ENCODE measurements at regions not wholly inside any gene's neighbourhood (a gene's known extent, or its start where the extent isn't known, plus 50 kb on each side); places are given as distances from the start of the nearest gene placed in this dataset.
"Not testable (repeated sequence)": the region's sequence is repeated elsewhere in the genome, so short reads cannot be mapped to it uniquely, and the experiment has no call there.

GRCh38 chr13:65125236-65125635, 2104.9 kb downstream of the PCDH9 start:
- Histone ChIP-seq H3K36me3 (replicated peaks in 1 of 2) (no peaks in the 10 kb centered on the region), H3K27ac (no peak overlapping the region), H3K4me3 (no peak overlapping the region), H3K27me3 (no peaks in the 10 kb centered on the region), H3K9me3 (replicated peaks in 1 of 3) (no peaks in the 10 kb centered on the region), H3K4me1 (replicated peaks in 1 of 2) (no peaks in the 10 kb centered on the region)
- 24 to 38% (median 33%) methylated on average over 1 of the region's 1 CpG for WGBS, 4 donors
- intact Hi-C loops (cut with DNase I) = no loop called here
- TF ChIP-seq CTCF (IDR thresholded peaks at IDR 0.05) (no peak), POLR2A (IDR thresholded peaks at IDR 0.05) (no peak)
- DNase-seq = no peak

GRCh38 chr13:65112531-65112941, 2117.6 kb downstream of the PCDH9 start:
- no peaks in the 10 kb centered on the region for H3K36me3 ChIP-seq (replicated peaks in 1 of 2)
- H3K27ac ChIP-seq = no peak overlapping the region
- WGBS, 4 donors = 73 to 84% (median 79%) methylated on average over 3 of the region's 3 CpGs
- intact Hi-C loops (cut with DNase I) = no loop called here
- H3K4me3 ChIP-seq = no peak overlapping the region
- H3K9me3 ChIP-seq (replicated peaks in 1 of 3) = peaks cover 0 to 2% (median 0%) of the 10 kb centered on the region in 3 donors
- no peak for DNase-seq
- TF ChIP-seq POLR2A (IDR thresholded peaks at IDR 0.05) = no peak
- TF ChIP-seq CTCF (IDR thresholded peaks at IDR 0.05) = no peak
- H3K4me1 ChIP-seq (replicated peaks in 1 of 2) = no peaks in the 10 kb centered on the region
- H3K27me3 ChIP-seq = no peaks in the 10 kb centered on the region

GRCh38 chr13:65112123-65112522, 2118.0 kb downstream of the PCDH9 start:
- H3K4me3 ChIP-seq = no peak overlapping the region
- no peaks in the 10 kb centered on the region for H3K36me3 ChIP-seq (replicated peaks in 1 of 2)
- TF ChIP-seq CTCF (IDR thresholded peaks at IDR 0.05) (no peak), POLR2A (IDR thresholded peaks at IDR 0.05) (no peak)
- WGBS, 4 donors = 73 to 90% (median 82%) methylated on average over 1 of the region's 1 CpG
- H3K9me3 ChIP-seq (replicated peaks in 1 of 3) = no peaks in the 10 kb centered on the region
- H3K27ac ChIP-seq = no peak overlapping the region
- intact Hi-C loops (cut with DNase I) = no loop called here
- H3K4me1 ChIP-seq (replicated peaks in 1 of 2) = no peaks in the 10 kb centered on the region
- H3K27me3 ChIP-seq = no peaks in the 10 kb centered on the region
- no peak for DNase-seq

GRCh38 chr13:65111223-65111622, 2118.9 kb downstream of the PCDH9 start:
- no peaks in the 10 kb centered on the region for H3K36me3 ChIP-seq (replicated peaks in 1 of 2)
- no peak for TF ChIP-seq CTCF (IDR thresholded peaks at IDR 0.05)
- no peak for TF ChIP-seq POLR2A (IDR thresholded peaks at IDR 0.05)
- H3K27ac ChIP-seq = no peak overlapping the region
- intact Hi-C loops (cut with DNase I) = no loop called here
- H3K9me3 ChIP-seq (replicated peaks in 1 of 3) = no peaks in the 10 kb centered on the region
- H3K4me1 ChIP-seq (replicated peaks in 1 of 2) = no peaks in the 10 kb centered on the region
- H3K27me3 ChIP-seq = no peaks in the 10 kb centered on the region
- no peak overlapping the region for H3K4me3 ChIP-seq
- no peak for DNase-seq
- WGBS, 4 donors = 56 to 71% (median 63%) methylated on average over 1 of the region's 1 CpG

- intact Hi-C loops (cut with DNase I); H3K27me3 ChIP-seq; H3K9me3 ChIP-seq (replicated peaks in 1 of 3); DNase-seq; H3K4me3 ChIP-seq; H3K4me1 ChIP-seq (replicated peaks in 1 of 2); H3K36me3 ChIP-seq (replicated peaks in 1 of 2); H3K27ac ChIP-seq: not testable (repeated sequence)
- WGBS, 4 donors = 51 to 72% (median 65%) methylated on average over 3 of the region's 3 CpGs
Observed at GRCh38 chr13:65104436-65104835, 2125.7 kb downstream of the PCDH9 start.
